ENCODE measurements at regions not wholly inside any gene's neighbourhood (a gene's known extent, or its start where the extent isn't known, plus 50 kb on each side); places are given as distances from the start of the nearest gene placed in this dataset.
A peak's percentile ranks its signal among the peaks of the same experiment; 100 is the strongest.

- TF ChIP-seq CTCF (IDR thresholded peaks at IDR 0.05) (peak in 1 of 4 experiments; percentile 47), POLR2A (IDR thresholded peaks at IDR 0.05) (no peak)
- H3K4me1 ChIP-seq, result no peaks in the 10 kb centered on the region
- H3K27ac ChIP-seq, result no peak overlapping the region
- no peaks in the 10 kb centered on the region for H3K36me3 ChIP-seq
- no peak overlapping the region for H3K4me3 ChIP-seq
- no peaks in the 10 kb centered on the region for H3K9me3 ChIP-seq
- DNase-seq, result no peak
- H3K27me3 ChIP-seq, result no peaks in the 10 kb centered on the region
- intact Hi-C loops (cut with DNase I; ENCODE audit: low total_unique reads), result no loop called here
Measured at GRCh38 chr1:94599095-94599813, 57.7 kb upstream of the F3 start.

GRCh38 chr1:94597701-94598100 is 56.1 kb upstream of the F3 start:
- intact Hi-C loops (cut with DNase I; ENCODE audit: low total_unique reads), result no loop called here
- Histone ChIP-seq H3K9me3 (no peaks in the 10 kb centered on the region), H3K27ac (no peak overlapping the region), H3K36me3 (no peaks in the 10 kb centered on the region), H3K4me1 (no peaks in the 10 kb centered on the region), H3K4me3 (no peak overlapping the region), H3K27me3 (no peaks in the 10 kb centered on the region)
- TF ChIP-seq POLR2A (IDR thresholded peaks at IDR 0.05) (no peak), CTCF (IDR thresholded peaks at IDR 0.05) (no peak)
- no peak for DNase-seq

- DNase-seq, result no peak
- TF ChIP-seq CTCF (IDR thresholded peaks at IDR 0.05) (no peak), POLR2A (IDR thresholded peaks at IDR 0.05) (no peak)
- intact Hi-C loops (cut with DNase I; ENCODE audit: low total_unique reads), result no loop called here
- Histone ChIP-seq H3K27me3 (no peaks in the 10 kb centered on the region), H3K4me1 (no peaks in the 10 kb centered on the region), H3K27ac (no peak overlapping the region), H3K4me3 (no peak overlapping the region), H3K9me3 (no peaks in the 10 kb centered on the region), H3K36me3 (no peaks in the 10 kb centered on the region)
Measured at GRCh38 chr1:94596260-94596659, 54.7 kb upstream of the F3 start.

DNA sequence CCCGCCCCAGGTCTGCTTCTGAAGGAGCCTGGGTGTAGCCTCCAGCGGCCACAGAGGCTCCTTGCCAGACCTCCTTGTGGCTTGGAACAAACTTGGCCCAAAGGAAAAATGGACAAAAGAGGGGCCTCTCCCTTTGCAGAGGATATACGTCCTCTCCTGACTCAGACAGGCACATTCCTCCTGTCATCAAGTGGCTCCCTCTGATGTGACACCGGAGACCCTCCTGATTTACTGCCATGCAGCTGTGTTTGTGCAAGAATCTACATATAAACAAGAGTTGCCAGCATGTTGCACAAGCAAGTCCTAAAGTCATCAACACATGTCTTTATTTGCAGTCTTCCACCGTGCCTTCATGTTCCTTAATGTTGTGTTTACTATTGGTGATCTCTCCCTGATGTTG is 54.1 kb upstream of the F3 start:
- Histone ChIP-seq H3K4me3 (no peak overlapping the region), H3K27me3 (no peaks in the 10 kb centered on the region), H3K27ac (no peak overlapping the region), H3K9me3 (no peaks in the 10 kb centered on the region), H3K4me1 (no peaks in the 10 kb centered on the region), H3K36me3 (no peaks in the 10 kb centered on the region)
- intact Hi-C loops (cut with DNase I; ENCODE audit: low total_unique reads), result no loop called here
- TF ChIP-seq POLR2A (IDR thresholded peaks at IDR 0.05) (no peak), CTCF (IDR thresholded peaks at IDR 0.05) (no peak)
- no peak for DNase-seq

DNA sequence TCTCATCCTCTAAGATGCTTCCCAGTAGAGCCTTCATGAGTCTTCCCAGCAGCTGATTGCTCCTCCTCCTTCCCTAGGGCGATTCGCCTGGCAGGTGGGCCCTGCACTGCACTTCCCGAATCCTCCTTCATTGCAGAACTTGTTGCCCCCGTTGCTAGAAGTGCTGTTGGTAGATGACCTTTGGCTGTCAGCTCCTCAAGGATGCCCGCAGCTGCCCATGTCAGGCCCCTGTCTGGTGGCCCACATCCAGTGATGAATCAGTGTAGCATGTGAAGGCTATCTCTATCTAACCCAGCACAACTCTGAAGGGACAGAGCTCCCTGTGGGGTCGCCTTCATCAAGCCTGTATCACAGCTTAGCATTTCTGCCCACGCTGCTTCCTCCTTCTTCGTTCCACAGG is 52.1 kb upstream of the F3 start:
- intact Hi-C loops (cut with DNase I; ENCODE audit: low total_unique reads), result no loop called here
- DNase-seq, result no peak
- H3K4me3 ChIP-seq, result no peak overlapping the region
- no peak overlapping the region for H3K27ac ChIP-seq
- TF ChIP-seq POLR2A (IDR thresholded peaks at IDR 0.05) (no peak), CTCF (IDR thresholded peaks at IDR 0.05) (no peak)
- H3K9me3 ChIP-seq, result no peaks in the 10 kb centered on the region
- H3K4me1 ChIP-seq, result no peaks in the 10 kb centered on the region
- H3K27me3 ChIP-seq, result no peaks in the 10 kb centered on the region
- no peaks in the 10 kb centered on the region for H3K36me3 ChIP-seq
